ENCODE measurements at regions not wholly inside any gene's neighbourhood (a gene's known extent, or its start where the extent isn't known, plus 50 kb on each side); places are given as distances from the start of the nearest gene placed in this dataset.

DNA sequence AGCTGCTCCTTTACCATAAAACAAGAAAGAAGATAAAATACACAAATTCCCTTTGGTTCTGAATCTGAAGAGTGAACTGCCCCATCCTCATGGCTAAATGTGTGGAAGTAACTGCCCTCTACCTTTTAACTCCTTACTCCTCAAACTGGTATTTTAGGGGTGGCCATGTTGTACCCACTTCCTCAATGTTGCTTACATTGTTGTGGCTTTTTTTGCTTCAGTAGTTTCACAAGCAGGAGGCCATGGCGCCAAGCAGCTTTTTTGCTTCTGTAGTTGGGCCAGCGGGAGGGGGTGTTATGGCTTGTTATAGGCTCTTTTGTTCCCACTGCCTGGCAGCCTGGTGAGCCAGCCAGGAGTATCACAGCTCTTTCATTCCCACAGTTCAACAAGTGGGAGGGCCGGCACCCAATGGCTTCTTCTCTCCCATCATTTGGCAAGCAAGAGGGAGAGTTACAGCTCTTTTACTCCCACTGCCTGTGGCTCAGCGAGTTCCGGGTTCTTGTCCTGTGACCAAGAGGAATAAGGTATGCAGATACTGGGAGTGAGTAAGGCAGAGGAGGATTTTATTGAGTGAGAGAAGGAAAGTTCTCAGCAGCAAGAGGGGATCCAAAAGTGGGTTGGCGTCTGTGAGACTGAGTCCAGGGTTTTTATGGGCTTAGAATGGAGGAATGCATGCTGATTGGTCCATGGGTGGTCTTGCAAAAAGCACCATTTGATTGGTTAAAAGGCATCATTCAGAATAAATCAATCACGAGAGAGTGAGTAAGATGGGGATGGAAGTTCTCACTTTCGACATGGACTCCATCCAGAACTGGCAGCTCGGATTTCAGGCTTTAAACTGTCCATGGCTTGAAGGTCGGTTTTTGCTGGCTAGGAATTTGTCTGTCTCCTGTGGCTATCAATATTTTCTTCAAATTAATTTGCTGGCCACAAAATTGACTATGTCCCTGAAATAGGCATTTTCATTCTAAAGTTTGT is 429.6 kb downstream of the HLX start:
- no peak for DNase-seq (ENCODE audit: low read depth)

DNA sequence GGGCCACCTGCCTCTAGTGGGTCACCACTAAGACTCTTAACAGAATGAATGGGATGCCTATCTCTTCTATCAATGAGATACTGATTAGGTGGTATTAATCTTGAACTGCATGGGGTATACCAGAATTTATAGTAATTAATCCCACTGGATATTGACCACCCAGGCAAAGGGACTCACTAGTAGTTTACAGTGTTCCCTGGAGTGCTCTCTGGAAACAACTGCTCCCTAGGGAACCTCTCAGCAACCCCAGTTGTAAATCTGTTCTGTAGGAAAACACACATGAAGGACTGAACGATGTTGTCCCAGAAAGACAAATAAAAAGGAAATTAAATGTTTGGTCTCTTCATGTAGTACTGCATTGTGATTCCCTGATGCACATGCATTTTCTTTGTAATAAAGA is 430.5 kb downstream of the HLX start:
- no peak for DNase-seq (ENCODE audit: low read depth)

DNA sequence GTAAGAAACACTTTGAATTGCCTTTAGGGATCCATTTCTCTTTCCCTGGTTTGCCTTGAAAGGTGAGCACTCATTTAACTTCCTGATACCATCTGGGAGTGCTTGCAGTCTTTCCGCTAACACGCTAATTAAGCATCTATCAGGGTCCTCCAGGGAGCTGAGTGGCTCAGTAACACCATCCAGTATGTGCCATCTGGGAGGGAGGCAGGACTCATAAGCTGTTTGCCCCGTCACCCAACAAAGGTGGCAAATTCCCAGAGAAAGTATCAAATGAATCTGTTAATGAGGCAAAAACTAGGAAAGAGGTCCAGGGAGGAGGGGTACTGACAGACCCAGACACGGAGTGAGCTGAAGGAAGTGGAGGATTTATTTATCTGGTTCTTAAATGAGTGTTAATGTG is 430.9 kb downstream of the HLX start:
- no peak for DNase-seq (ENCODE audit: low read depth)

DNA sequence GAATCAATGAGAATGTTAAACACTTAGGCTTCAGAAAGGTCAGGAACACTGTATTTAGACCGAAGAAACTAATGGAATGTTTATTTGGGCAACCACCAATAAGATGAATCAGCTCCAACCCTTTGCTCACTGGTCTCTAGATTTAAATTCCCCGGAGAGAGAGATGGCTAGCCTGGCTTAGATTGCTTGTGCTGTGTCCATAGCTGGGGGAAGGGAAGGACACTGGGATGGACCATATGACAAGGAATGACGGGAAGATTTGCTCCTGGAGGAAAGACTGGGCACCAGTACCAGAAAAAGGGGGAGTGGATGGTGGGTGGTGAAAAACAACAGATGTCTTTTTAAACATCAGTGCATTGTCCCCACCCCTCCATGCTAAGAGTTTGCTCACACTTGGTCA is 426.6 kb downstream of the DUSP10 start:
- DNase-seq (ENCODE audit: low read depth), result no peak

DNA sequence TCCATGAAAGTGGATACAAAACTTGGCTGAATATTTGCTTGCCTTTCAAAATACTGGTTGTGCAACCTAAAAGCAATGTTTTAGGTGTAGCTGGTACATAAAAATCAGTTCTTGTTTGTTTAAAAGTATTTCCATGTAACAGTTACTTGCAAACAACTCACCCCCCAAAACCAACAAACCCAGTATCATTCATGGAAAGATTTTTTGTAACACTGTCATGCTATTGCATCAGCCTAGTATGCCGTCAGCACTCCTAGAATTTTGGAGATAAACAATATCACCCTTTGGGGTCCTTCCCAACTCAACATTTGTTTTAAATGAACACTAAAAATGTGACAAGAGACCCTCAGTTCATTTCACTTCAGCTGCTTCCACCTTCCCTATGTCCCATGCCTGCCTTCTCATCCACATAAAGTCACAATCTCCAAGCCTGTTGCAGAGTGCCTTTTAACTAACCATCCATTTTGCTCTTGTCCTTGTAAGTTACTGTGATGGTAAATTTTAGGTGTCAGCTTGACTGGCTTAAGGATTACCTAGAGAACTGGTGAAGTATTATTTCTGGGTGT is 425.3 kb downstream of the DUSP10 start:
- no peak for DNase-seq (ENCODE audit: low read depth)

DNA sequence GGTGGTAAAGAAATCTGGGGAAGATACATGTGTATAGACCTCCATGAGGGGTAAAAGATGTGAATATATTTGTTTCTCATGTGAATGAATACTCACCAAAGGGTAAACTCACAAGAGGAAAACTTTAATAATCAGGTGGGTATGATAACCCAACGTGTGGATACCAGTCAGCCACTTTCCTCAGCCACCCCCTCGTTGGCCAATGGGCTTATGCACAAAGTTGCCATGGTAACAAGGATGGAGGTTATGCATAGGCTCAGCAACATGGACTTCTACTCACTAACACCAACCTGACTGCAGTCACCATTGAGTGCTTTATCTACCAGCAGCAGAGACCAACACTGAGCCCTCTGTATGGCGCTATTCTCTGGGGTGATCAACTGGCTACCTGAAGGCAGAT is 424.4 kb downstream of the DUSP10 start:
- no peak for DNase-seq (ENCODE audit: low read depth)

DNA sequence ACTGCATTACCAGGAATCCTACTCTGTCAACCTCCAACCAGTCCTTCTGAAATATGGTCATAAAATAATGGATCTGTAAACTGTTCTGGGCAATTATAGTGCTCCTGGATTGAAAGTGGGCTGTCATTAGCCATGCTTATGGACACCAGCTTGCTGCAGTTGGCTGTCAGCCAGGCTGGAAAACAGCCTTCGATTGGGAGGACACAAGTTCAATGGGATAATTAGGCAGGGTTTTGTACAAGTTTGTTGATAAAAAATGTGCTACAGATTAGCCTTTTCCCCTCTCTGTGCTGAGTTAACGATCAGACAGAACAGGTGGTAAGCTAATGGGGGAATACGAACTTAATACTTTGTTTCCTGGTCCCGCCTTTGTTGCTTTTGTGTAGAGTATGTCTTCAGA is 413.9 kb downstream of the DUSP10 start:
- DNase-seq (ENCODE audit: low read depth), result no peak

DNA sequence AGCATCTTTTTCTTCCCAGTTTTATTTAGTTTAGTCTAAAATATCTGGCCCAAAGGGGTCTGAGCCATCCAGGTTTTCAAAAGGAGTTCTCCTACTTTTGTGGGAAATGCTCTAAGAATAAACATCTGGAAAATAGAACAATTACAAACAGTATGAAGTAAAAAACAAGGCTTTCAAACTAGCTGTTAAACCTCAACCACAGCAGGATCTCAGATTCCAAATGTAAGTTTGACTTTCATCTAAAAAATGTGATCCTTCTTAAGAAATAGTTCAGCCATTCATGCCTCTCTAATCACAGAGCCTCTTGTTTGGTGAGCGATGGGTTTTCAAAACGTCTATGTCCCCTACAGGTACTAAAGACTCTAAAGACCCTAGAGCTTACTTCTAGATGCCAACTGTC is 413.5 kb downstream of the DUSP10 start:
- no peak for DNase-seq (ENCODE audit: low read depth)

DNA sequence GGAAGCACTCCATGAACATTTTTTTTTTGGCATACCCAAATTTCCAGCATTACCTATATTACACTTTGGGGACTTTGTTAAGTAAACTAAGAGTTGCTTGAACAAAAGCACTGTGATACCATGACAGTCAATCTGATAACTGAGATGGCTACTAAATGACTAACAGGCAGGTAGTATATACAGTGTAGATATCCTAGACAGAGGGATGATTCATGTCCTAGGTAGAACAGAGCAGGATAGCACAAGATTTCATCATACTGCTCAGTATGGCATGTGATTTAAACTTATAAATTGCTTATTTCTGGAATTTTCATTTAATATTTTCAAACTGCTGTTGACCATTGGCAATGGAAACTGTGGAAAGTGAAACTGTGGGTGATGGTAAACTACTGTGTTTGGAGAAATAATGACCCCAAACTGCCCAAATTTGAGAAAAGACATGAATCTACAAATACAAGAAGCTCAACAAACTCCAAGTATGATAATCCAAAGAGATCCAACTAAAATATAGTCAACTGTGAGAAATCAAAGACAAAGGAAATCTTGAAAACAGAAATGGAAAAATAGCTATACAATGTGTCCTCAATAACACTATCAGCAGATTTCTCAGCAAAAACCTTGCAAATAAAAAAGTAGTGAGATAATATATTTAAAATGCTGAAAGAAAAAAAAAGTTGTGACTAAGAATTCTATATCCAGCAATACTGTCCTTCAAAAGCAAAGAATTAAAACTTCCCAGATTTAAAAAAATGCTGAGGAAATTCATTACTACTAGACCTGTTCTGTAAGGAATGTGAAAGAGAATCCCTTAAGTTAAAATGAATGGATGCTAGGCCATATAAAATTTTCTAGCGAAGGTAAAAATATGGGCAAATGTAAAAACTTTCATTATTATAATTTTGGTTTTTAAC is 410.4 kb downstream of the DUSP10 start:
- no peak for DNase-seq (ENCODE audit: low read depth)

DNA sequence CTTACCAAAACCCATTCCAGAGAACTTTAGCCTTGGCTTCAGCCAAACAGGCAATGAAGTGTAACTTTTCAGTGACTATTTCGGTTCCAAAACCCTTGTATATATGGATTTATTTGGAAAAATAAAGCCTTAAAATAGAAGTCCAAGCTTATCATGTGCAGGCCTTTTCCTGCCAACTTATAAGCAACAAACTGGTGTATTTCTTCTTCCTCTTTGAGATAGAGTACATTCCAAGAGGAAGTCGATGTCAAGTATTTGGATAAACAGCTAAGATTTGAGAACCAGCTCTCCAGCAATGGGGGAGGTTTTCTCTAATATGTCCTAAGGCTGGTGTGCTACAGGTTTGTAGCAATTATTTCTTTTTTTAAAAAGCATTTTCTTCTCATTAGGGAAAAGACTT is 407.8 kb downstream of the DUSP10 start:
- no peak for DNase-seq (ENCODE audit: low read depth)

DNA sequence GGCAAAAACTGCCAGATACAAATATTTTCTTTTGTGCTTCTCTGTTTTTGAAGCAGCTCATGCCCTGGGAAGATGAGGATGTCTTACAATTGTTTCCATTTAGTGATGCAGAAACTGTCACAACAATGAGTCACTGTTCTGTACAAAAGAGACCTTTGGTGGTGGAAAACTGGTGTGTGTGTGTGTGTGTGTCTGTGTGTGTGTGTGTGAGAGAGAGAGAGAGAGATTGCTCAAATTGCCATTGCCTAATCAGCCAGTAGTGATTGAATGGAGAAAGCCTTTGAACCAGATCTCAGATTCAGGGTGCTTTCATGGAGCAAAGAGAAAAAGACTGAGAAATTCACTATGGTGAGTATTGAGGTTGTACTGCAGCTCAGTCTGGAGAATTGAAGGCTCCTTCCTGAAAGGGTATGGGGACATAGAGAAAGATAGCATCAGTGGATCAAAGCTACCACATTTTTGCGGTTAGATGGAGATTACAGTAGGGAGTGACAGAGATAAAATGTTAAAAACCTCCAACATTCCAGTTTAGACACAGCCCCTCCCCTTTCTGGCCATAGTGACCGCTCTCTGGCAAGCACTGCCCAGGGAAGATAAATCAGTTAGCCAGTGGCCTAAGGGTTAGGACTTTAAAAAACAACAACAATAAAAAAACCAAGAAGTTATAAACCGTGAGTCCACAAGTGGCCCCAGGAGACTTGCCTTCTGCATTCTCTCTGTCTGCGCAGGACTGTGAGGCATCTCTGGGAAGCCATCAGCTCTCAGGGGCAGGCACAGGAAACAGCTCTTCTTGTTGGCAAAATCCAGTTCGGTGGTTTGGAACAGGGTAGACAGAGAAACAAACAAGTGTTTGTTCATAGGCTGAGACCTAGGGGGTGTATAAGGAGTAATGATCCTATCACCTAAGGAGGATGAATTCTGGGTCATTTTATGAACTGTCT is 406.5 kb downstream of the DUSP10 start:
- no peak for DNase-seq (ENCODE audit: low read depth)

DNA sequence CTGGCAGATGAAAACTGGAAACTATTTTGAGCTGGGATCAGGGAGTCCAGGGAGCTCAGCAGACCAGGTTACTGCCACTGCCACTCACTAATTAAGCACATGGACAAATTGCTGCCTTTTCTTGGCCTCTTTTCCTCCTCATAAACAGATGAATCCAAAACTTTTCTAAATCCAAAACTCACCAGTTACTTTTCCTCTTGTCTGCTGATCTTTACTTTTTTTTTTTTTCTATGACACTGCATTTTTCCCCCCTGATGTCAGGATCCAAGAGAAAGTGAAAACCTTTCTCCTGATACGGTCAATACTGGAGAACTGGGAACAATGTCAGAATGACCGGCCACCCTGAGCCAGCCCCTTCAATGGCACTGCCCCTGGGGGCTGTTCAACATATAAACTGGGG is 405.8 kb downstream of the DUSP10 start:
- DNase-seq (ENCODE audit: low read depth), result no peak

DNA sequence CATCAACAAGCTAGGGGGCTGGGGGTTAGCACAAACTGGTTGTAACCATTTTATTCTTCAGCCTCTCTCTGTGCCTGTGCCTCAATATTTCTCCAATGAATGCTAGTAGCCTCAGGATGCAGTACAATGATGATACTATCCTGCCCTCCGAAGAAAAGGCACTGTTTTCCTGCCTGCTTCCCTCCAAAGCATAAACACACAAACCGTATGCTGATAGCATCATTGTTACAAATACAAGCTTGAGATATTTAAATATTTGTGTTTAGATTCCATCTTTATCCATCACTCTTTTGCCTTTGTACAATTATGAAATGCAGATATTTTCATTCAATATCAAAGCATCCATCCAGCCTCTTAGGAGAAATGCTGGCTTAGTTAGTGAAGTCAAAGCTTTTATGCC is 404.8 kb downstream of the DUSP10 start:
- no peak for DNase-seq (ENCODE audit: low read depth)

DNA sequence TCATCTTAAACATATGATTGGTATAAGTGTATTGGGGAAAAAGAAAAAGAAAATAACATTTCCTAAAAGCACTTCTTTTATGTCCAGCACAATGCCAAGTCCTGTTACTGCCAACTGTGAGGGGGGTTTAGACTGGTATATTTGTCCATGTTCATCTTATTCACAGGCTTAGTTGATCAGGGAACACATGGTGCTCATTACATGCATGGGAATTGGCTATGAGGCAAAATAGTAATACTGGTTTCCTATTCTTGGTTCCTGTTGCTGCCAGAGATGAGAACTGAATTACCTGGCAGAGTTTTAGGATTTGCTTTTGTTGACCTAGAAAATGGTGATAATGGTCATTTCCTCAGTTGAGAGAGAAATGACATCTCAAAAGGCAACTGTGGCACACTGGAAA is 398.8 kb downstream of the DUSP10 start:
- DNase-seq (ENCODE audit: low read depth), result no peak

DNA sequence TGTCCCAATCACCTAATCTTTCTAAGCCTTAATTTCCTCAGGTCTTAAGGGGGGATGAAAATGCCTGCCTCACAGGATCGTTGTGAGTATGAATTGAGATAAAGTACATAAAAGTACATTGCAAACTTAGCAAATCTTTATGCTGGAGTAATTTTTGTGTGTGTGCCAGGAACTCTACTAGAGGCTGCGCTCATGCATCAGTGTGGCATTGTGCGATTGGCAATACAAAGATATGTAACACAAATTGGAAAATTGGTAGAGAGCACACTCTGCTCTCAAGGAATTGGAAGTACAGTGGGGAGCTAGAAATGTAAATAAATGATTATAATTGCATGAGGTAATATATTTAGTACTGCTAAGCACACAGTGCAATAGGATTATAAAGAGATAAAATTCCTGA is 398.3 kb downstream of the DUSP10 start:
- no peak for DNase-seq (ENCODE audit: low read depth)

DNA sequence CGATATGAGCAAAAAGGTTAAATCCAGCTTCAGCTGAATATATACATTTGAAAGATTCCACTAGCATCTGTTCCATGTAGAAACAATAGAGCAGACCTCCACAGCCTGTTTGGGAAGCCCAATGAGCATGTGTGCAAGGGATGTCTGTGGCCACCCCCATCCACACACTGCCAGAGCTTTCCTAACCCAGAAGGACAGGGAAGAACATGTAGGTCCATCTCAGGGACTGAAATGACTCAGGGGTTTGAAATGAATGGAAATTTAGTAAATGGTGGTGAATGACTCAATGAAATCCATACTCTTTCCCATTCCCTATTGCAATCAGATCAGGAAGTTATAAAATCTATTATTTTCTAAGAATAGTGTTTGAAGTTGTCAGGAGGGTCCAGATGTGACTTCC is 397.2 kb downstream of the DUSP10 start:
- no peak for DNase-seq (ENCODE audit: low read depth)

DNA sequence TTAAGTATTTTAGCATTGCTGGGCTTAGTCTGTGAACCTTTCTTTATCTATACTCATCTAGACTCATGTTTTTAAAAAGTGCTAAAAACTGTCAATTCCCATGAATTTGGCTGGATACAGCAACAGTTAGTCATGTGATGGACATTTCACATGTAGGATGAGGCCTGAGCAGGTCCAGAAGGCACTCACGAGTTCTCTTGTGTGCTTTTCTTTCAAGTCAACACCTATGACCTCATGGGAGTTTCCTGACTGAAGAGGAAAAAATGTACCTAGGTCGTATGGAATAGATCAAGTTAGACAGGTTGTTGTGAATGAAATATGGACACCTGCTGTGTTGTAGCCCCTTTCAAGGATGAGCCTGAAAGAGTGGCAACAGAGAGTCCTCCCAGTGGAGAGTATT is 394.2 kb downstream of the DUSP10 start:
- no peak for DNase-seq (ENCODE audit: low read depth)

DNA sequence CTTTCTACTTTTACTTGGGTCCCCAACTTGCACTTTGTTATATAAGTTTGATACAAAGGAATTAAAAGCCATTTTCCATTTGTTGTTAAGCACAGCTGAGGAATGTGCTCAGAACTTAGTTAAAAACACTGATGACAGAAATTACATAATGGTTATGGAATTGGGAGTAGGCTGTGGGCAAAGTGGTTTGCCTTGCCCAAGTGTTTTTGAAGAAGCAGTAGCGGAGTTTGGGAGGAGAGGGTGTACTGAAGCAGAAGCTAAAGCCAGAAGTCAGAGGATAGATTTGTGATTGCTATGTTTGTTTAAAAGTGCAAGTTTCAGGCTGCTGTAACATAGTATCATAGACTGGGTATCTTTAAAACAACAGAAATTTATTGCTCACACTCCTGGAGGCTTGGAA is 391.8 kb downstream of the DUSP10 start:
- DNase-seq (ENCODE audit: low read depth), result no peak

DNA sequence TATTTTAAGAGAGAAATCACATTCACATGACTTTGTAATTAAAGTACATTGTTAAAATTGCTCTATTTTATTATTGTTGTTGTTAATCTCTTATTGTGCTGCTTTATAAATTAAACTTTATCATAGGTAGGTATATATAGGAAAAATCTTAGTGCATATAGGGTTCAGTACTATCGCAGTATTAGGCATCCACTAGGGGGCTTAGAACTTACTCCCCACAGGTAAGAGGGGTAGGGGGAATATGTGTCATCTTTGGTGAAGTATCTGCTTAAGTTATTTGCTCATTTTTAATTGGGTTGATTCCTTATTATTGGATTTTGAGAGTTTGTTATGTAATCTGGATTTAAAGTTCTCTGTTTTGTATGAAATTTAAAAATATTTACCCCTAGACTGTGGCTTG is 385.2 kb downstream of the DUSP10 start:
- no peak for DNase-seq (ENCODE audit: low read depth)

DNA sequence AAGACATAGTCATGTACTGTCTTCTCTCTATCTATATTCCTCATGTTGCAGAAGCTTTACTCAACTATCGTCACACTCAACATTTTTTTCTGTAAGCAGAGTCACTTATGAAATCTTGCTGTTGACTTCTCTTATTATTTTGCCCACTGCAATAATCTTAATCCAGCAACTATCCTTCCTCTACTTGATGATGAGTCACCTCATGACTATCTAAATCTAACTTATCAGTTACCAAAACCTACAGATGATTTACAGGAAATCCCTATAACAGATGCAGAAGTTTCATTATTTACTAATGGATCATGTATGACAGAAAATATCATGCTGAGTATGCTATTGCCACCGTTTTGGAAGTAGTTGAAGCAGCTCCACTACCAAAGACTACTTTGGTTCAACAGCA is 378.9 kb downstream of the DUSP10 start:
- no peak for DNase-seq (ENCODE audit: low read depth)

DNA sequence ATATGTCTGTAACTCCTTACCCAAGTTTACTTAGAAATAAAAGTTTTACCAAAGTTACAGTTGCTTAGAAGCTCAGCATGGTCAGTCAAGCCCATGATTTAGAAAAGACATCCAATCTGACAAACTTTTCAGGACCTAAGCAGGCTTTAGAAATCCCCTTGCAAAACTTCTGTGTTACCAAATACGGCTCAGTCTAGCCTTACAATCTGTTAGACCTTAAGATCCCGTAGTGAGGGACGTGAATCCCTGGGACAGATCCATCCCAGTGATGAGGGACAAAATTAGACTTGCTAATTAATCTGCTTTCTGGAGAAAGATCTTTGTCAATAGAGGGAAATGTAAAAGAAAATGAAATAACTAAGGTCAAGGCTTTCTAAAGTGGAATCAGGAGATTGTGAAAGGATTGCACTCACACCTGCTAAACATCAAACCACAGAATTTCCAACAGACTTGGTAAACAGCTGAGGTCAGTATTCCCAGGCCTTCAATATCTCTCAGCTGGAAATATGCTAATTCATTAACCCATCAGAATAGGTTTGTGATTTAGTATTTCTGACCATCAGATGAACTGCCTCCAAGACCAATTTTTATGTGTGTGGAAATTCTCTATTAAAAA is 375.3 kb downstream of the DUSP10 start:
- DNase-seq (ENCODE audit: low read depth), result no peak
